ENCODE measurements at regions not wholly inside any gene's neighbourhood (a gene's known extent, or its start where the extent isn't known, plus 50 kb on each side); places are given as distances from the start of the nearest gene placed in this dataset.
"Not testable (repeated sequence)": the region's sequence is repeated elsewhere in the genome, so short reads cannot be mapped to it uniquely, and the experiment has no call there.

GRCh38 chr4:174402470-174403176, 118.9 kb downstream of the CEP44 start:
- no TSS peak for BruUV-seq (replicated peaks)
- POLR2A ChIA-PET = no interaction called here
- Histone ChIP-seq H3K4me1 (ENCODE audit: control insufficient read depth, insufficient read depth, low read length) (no peaks in the 10 kb centered on the region), H3K4me3 (ENCODE audit: low read depth in 2 of 2, low read length in 2 of 2) (no peak overlapping the region), H3K27ac (ENCODE audit: low read length) (no peak overlapping the region), H3K27me3 (ENCODE audit: control insufficient read depth, insufficient read depth, low read length) (no peaks in the 10 kb centered on the region), H3K9me3 (ENCODE audit: control insufficient read depth, insufficient read depth, low read depth, low read length) (no peaks in the 10 kb centered on the region), H3K36me3 (ENCODE audit: control insufficient read depth, insufficient read depth, low read length) (no peaks in the 10 kb centered on the region)
- in situ Hi-C loops (cut with HindIII; ENCODE audit: low pct_unique_long_range_greater_than_20kb, low sequenced_read_pairs) (no loop called here), intact Hi-C loops (cut with micrococcal nuclease; ENCODE audit: unreplicated experiment) (no loop called here)
- CTCF ChIA-PET = interaction anchor here (0.5 kb wide), 1 partner anchor 20 kb away, joined by 5 read pairs; no protein-coding TSS in a partner anchor
- TF ChIP-seq REST (IDR thresholded peaks at IDR 0.05; ENCODE audit: insufficient read depth in 1 of 2, low read depth in 2 of 2, low read length in 1 of 2) = no peak
- no peak for TF ChIP-seq POLR2AphosphoS5 (IDR thresholded peaks at IDR 0.05; ENCODE audit: low read depth, low read length)
- no peak for TF ChIP-seq TCF7L2 (IDR thresholded peaks at IDR 0.05; ENCODE audit: low read depth, low read length)
- no peak for TF ChIP-seq SIN3A (IDR thresholded peaks at IDR 0.05; ENCODE audit: borderline replicate concordance, insufficient read depth, low read depth, low read length)
- TF ChIP-seq CTCF (IDR thresholded peaks at IDR 0.05) = no peak
- ATAC-seq (no peak), DNase-seq (ENCODE audit: low read depth, low spot score) (no peak)

DNA sequence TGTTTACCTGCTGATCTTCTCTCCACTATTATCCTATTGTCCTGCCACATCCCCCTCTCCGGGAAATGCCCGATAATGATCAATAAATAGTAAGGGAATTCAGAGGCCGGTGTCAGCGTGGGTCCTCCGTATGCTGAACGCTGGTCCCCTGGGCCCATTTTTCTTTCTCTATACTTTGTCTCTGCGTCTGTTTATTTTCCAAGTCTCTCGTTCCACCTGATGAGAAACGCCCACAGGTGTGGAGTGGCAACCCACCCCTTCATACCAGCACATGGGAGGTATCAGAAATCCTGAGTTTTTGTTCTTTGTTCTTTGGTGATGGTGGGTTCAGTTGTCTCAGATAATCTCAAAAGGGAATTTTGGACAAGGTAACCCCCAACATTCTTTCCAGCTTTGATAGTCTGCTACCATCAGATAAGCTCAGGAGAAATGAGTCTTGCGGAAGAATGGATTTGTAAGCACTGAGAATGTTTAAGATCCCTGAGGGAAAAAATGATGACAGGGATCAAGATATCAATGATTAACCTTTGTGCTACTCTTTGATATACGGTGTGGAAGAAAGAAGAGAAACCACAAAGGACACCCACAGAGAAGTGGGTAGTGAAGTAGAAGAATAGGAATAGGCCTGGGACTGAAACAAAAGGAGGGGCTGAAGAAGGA, 117.9 kb downstream of the CEP44 start:
- Histone ChIP-seq H3K4me1 (ENCODE audit: control insufficient read depth, insufficient read depth, low read length) (no peaks in the 10 kb centered on the region), H3K9me3 (ENCODE audit: control insufficient read depth, insufficient read depth, low read depth, low read length) (no peaks in the 10 kb centered on the region), H3K27me3 (ENCODE audit: control insufficient read depth, insufficient read depth, low read length) (no peaks in the 10 kb centered on the region), H3K27ac (ENCODE audit: low read length) (no peak overlapping the region), H3K36me3 (ENCODE audit: control insufficient read depth, insufficient read depth, low read length) (no peaks in the 10 kb centered on the region), H3K4me3 (ENCODE audit: low read depth in 2 of 2, low read length in 2 of 2) (no peak overlapping the region)
- intact Hi-C loops (cut with micrococcal nuclease; ENCODE audit: unreplicated experiment) = no loop called here
- TF ChIP-seq CTCF (IDR thresholded peaks at IDR 0.05) (no peak), SIN3A (IDR thresholded peaks at IDR 0.05; ENCODE audit: borderline replicate concordance, insufficient read depth, low read depth, low read length) (no peak), REST (IDR thresholded peaks at IDR 0.05; ENCODE audit: insufficient read depth in 1 of 2, low read depth in 2 of 2, low read length in 1 of 2) (no peak), POLR2AphosphoS5 (IDR thresholded peaks at IDR 0.05; ENCODE audit: low read depth, low read length) (no peak), TCF7L2 (IDR thresholded peaks at IDR 0.05; ENCODE audit: low read depth, low read length) (no peak)
- in situ Hi-C loops (cut with HindIII; ENCODE audit: low pct_unique_long_range_greater_than_20kb, low sequenced_read_pairs) = no loop called here
- ChIA-PET POLR2A (no interaction called here), CTCF (no interaction called here)
- no TSS peak for BruUV-seq (replicated peaks)
- DNase-seq (ENCODE audit: low read depth, low spot score) (no peak), ATAC-seq (no peak)

- BruUV-seq (replicated peaks); H3K9me3 ChIP-seq (ENCODE audit: control insufficient read depth, insufficient read depth, low read depth, low read length); CTCF ChIA-PET; H3K4me3 ChIP-seq (ENCODE audit: low read depth in 2 of 2, low read length in 2 of 2); H3K27me3 ChIP-seq (ENCODE audit: control insufficient read depth, insufficient read depth, low read length); DNase-seq (ENCODE audit: low read depth, low spot score); POLR2A ChIA-PET; intact Hi-C loops (cut with micrococcal nuclease; ENCODE audit: unreplicated experiment); in situ Hi-C loops (cut with HindIII; ENCODE audit: low pct_unique_long_range_greater_than_20kb, low sequenced_read_pairs); H3K27ac ChIP-seq (ENCODE audit: low read length); H3K36me3 ChIP-seq (ENCODE audit: control insufficient read depth, insufficient read depth, low read length); ATAC-seq; H3K4me1 ChIP-seq (ENCODE audit: control insufficient read depth, insufficient read depth, low read length): not testable (repeated sequence)
These were observed 117.0 kb downstream of the CEP44 start for GRCh38 chr4:174400603-174401302.

All from Panc1 (cell line).